Liver (tissue), 8 donors: ENCODE measurements at regions not wholly inside any gene's neighbourhood (a gene's known extent, or its start where the extent isn't known, plus 50 kb on each side); places are given as distances from the start of the nearest gene placed in this dataset.

ENCODE experiments used
- DNase-seq: peaks from one replicate; pipeline ENCODE4 v3.0.0-alpha.2; 2017; ENCODE audit warnings: low spot score
- H3K27ac ChIP-seq, 2 donors: one replicate each; pipeline ENCODE4 v1.7.0; 2013; ENCODE audit warnings: inconsistent platforms in 2 of 2, low read length in 2 of 2, control low read depth in 1 of 2, low read depth in 1 of 2, mild to moderate bottlenecking in 1 of 2
- H3K27me3 ChIP-seq, 4 donors: one replicate each; pipeline versions ENCODE4 v1.6.1 to v1.7.0; 2013; ENCODE audit warnings: low read length in 3 of 4, inconsistent platforms in 1 of 4, mild to moderate bottlenecking in 1 of 4, moderate library complexity in 1 of 4; ENCODE audit not compliant: control insufficient read depth in 4 of 4, insufficient read depth in 4 of 4
- H3K36me3 ChIP-seq, 4 donors: one replicate each; pipeline versions ENCODE4 v1.6.1 to v1.7.0; 2013; ENCODE audit warnings: low read length in 3 of 4, mild to moderate bottlenecking in 3 of 4, low read depth in 1 of 4, moderate library complexity in 1 of 4; ENCODE audit not compliant: control insufficient read depth in 4 of 4, insufficient read depth in 3 of 4
- H3K4me1 ChIP-seq, 4 donors: one replicate each; pipeline versions ENCODE4 v1.6.1 to v1.7.0; 2013; ENCODE audit warnings: low read length in 3 of 4, mild to moderate bottlenecking in 3 of 4, moderate library complexity in 1 of 4; ENCODE audit not compliant: control insufficient read depth in 4 of 4, insufficient read depth in 4 of 4
- H3K4me3 ChIP-seq, 3 donors: one replicate each; pipeline versions ENCODE4 v1.6.1 to v1.7.0; 2013; ENCODE audit warnings: low read length in 3 of 3, control low read depth in 1 of 3, low read depth in 1 of 3, mild to moderate bottlenecking in 1 of 3
- H3K9ac ChIP-seq, 2 donors: one replicate each; pipeline ENCODE4 v1.7.0; 2013; ENCODE audit warnings: low read length in 2 of 2, mild to moderate bottlenecking in 2 of 2, moderate library complexity in 2 of 2, control low read depth in 1 of 2, low read depth in 1 of 2
- H3K9me3 ChIP-seq, 4 donors: one replicate each; pipeline versions ENCODE4 v1.6.1 to v1.7.0; 2013; ENCODE audit warnings: low read length in 3 of 4; ENCODE audit not compliant: control insufficient read depth in 4 of 4
- ATF3 ChIP-seq: IDR thresholded peaks from 2 replicates; pipeline ENCODE4 v1.6.1; 2016; ENCODE audit warnings: antibody characterized with exemption
- CTCF ChIP-seq: fragments of 150-350 bp; IDR thresholded peaks from 2 replicates; pipeline ENCODE4 v1.5.1; 2017; ENCODE audit warnings: improper control_type of control experiment, low read depth, low read length; ENCODE audit not compliant: missing input control
- EGR1 ChIP-seq, 2 donors: IDR thresholded peaks; 2 replicates each; pipeline ENCODE4 v1.6.1; 2016 to 2018; ENCODE audit warnings: antibody characterized with exemption in 2 of 2, low read depth in 2 of 2
- FOXA1 ChIP-seq: IDR thresholded peaks from 2 replicates; pipeline ENCODE4 v1.6.1; 2016; ENCODE audit warnings: antibody characterized with exemption
- FOXA2 ChIP-seq: IDR thresholded peaks from 2 replicates; pipeline ENCODE4 v1.6.1; 2016; ENCODE audit warnings: antibody characterized with exemption
- GABPA ChIP-seq, 2 donors: IDR thresholded peaks in 1 of 2; conservative IDR thresholded peaks in 1 of 2; 2 replicates each; pipeline ENCODE4 v1.6.1; 2016; ENCODE audit warnings: antibody characterized with exemption in 2 of 2, mild to moderate bottlenecking in 1 of 2, moderate library complexity in 1 of 2
- HNF4A ChIP-seq, 2 donors: conservative IDR thresholded peaks; 2 replicates each; pipeline ENCODE4 v1.6.1; 2016; ENCODE audit warnings: antibody characterized with exemption in 2 of 2, mild to moderate bottlenecking in 2 of 2
- HNF4G ChIP-seq: IDR thresholded peaks from 2 replicates; pipeline ENCODE4 v1.6.1; 2016; ENCODE audit warnings: antibody characterized with exemption
- JUND ChIP-seq, 2 donors: IDR thresholded peaks; 2 replicates each; pipeline ENCODE4 v1.6.1; 2016; ENCODE audit warnings: antibody characterized with exemption in 2 of 2
- MAX ChIP-seq: IDR thresholded peaks from 2 replicates; pipeline ENCODE4 v1.6.1; 2016; ENCODE audit warnings: antibody characterized with exemption
- NR2F2 ChIP-seq: IDR thresholded peaks from 2 replicates; pipeline ENCODE4 v1.6.1; 2016; ENCODE audit warnings: antibody characterized with exemption
- RAD21 ChIP-seq, 2 donors: IDR thresholded peaks; 2 replicates each; pipeline ENCODE4 v1.6.1; 2016; ENCODE audit warnings: antibody characterized with exemption in 2 of 2, mild to moderate bottlenecking in 2 of 2
- REST ChIP-seq: IDR thresholded peaks from 2 replicates; pipeline ENCODE4 v1.6.1; 2016; ENCODE audit warnings: antibody characterized with exemption, mild to moderate bottlenecking
- RXRA ChIP-seq, 2 donors: IDR thresholded peaks; 2 replicates each; pipeline ENCODE4 v1.6.1; 2017 to 2018; ENCODE audit warnings: antibody characterized with exemption in 2 of 2, mild to moderate bottlenecking in 1 of 2
- SP1 ChIP-seq: IDR thresholded peaks from 2 replicates; pipeline ENCODE4 v1.6.1; 2018; ENCODE audit warnings: antibody characterized with exemption, mild to moderate bottlenecking
- TAF1 ChIP-seq: conservative IDR thresholded peaks from 2 replicates; pipeline ENCODE4 v1.6.1; 2016; ENCODE audit warnings: antibody characterized with exemption, mild to moderate bottlenecking
- YY1 ChIP-seq: IDR thresholded peaks from 2 replicates; pipeline ENCODE4 v1.6.1; 2016; ENCODE audit warnings: antibody characterized with exemption, mild to moderate bottlenecking
- ZBTB33 ChIP-seq: IDR thresholded peaks from 2 replicates; pipeline ENCODE4 v1.6.1; 2016; ENCODE audit warnings: antibody characterized with exemption
- WGBS: extraction: QIAGEN DNeasy Blood & Tissue Kit; methylation state at CpG from one replicate; pipeline ENCODE4 v1.1.7; 2013; 5-methylcytosine and 5-hydroxymethylcytosine counted together
- donor health status: healthy.
- donor health status: healthy.
- donor health status: healthy.
- donor health status: healthy.
- donor health status: healthy.

GRCh38 chr2:48905696-48906095, 150.2 kb upstream of the LHCGR start:
- Histone ChIP-seq H3K4me3 (no peak overlapping the region), H3K36me3 (no peaks in the 10 kb centered on the region), H3K9ac (no peak overlapping the region), H3K27ac (no peak overlapping the region), H3K4me1 (no peaks in the 10 kb centered on the region), H3K9me3 (peaks cover 0 to 3% (median 0%) of the 10 kb centered on the region in 4 donors), H3K27me3 (peaks cover 0 to 4% (median 0%) of the 10 kb centered on the region in 4 donors)
- no peak for DNase-seq
- TF ChIP-seq REST (no peak), EGR1 (IDR thresholded peaks at IDR 0.05; ENCODE audit: low read depth in 2 of 2) (no peak), GABPA (IDR thresholded peaks at IDR 0.05 in 1 of 2, conservative IDR thresholded peaks at IDR 0.05 in 1 of 2) (no peak), TAF1 (no peak), YY1 (no peak), RXRA (IDR thresholded peaks at IDR 0.05) (no peak), NR2F2 (no peak), FOXA2 (no peak), FOXA1 (no peak)
- WGBS, result 92% methylated on average over 10 of the region's 10 CpGs

GRCh38 chr2:48902521-48902920, 147.0 kb upstream of the LHCGR start:
- Histone ChIP-seq H3K27ac (no peak overlapping the region), H3K27me3 (no peaks in the 10 kb centered on the region), H3K36me3 (no peaks in the 10 kb centered on the region), H3K4me1 (no peaks in the 10 kb centered on the region), H3K4me3 (no peak overlapping the region), H3K9ac (no peak overlapping the region), H3K9me3 (peaks cover 0 to 3% (median 0%) of the 10 kb centered on the region in 4 donors)
- TF ChIP-seq RAD21 (IDR thresholded peaks at IDR 0.05) (no peak), TAF1 (no peak), ATF3 (no peak), YY1 (no peak), NR2F2 (no peak), FOXA1 (no peak), RXRA (IDR thresholded peaks at IDR 0.05) (no peak), ZBTB33 (no peak), CTCF (no peak), EGR1 (IDR thresholded peaks at IDR 0.05; ENCODE audit: low read depth in 2 of 2) (no peak), HNF4A (conservative IDR thresholded peaks at IDR 0.05) (no peak), JUND (IDR thresholded peaks at IDR 0.05) (no peak), MAX (no peak), GABPA (IDR thresholded peaks at IDR 0.05 in 1 of 2, conservative IDR thresholded peaks at IDR 0.05 in 1 of 2) (no peak), SP1 (no peak), HNF4G (no peak), REST (no peak), FOXA2 (no peak)
- WGBS, result 69% methylated on average over 5 of the region's 5 CpGs
- no peak for DNase-seq
